Right hindlimb (tissue), 1 donor: ENCODE measurements at regions not wholly inside any gene's neighbourhood (a gene's known extent, or its start where the extent isn't known, plus 50 kb on each side); places are given as distances from the start of the nearest gene placed in this dataset.

Experiments
- DNase-seq: peaks from one replicate; pipeline ENCODE4 v3.0.0-alpha.2; 2018

- DNase-seq, result no peak
Observed at GRCh38 chr15:75134748-75135147, 66.9 kb upstream of the C15orf39 start.

GRCh38 chr15:75136118-75136517 lies 65.6 kb upstream of the C15orf39 start:
- no peak for DNase-seq

GRCh38 chr15:75136758-75137157 lies 64.9 kb upstream of the C15orf39 start:
- DNase-seq, result no peak

- peak; percentile 40 for DNase-seq
Observed at GRCh38 chr15:75138016-75138999, 63.4 kb upstream of the C15orf39 start.

- DNase-seq, result no peak
Observed at GRCh38 chr15:75140080-75140879, 61.4 kb upstream of the C15orf39 start.

- DNase-seq, result no peak
Observed at GRCh38 chr15:75142499-75142898, 59.2 kb upstream of the C15orf39 start.

GRCh38 chr15:75143738-75144334 lies 57.8 kb upstream of the C15orf39 start:
- DNase-seq, result no peak

- no peak for DNase-seq
Observed at GRCh38 chr15:75145027-75145841, 56.4 kb upstream of the C15orf39 start.

GRCh38 chr15:75148280-75148679 lies 53.4 kb upstream of the C15orf39 start:
- no peak for DNase-seq

- no peak for DNase-seq
Observed at GRCh38 chr15:75149867-75150709, 51.6 kb upstream of the C15orf39 start.

GRCh38 chr15:75151214-75152128 lies 50.2 kb upstream of the C15orf39 start:
- no peak for DNase-seq
